ENCODE measurements at regions not wholly inside any gene's neighbourhood (a gene's known extent, or its start where the extent isn't known, plus 50 kb on each side); places are given as distances from the start of the nearest gene placed in this dataset.

GRCh38 chr2:64792995-64793639 lies 139.4 kb upstream of the SERTAD2 start:
- no peak for TF ChIP-seq CTCF (IDR thresholded peaks at IDR 0.05)
- no peak for TF ChIP-seq EZH2phosphoT487 (IDR thresholded peaks at IDR 0.05; ENCODE audit: borderline replicate concordance, low read depth)
- TF ChIP-seq TEAD4 (IDR thresholded peaks at IDR 0.05; ENCODE audit: borderline replicate concordance, insufficient read depth), result no peak
- no peak for TF ChIP-seq EP300 (IDR thresholded peaks at IDR 0.05; ENCODE audit: borderline replicate concordance in 1 of 2, low read depth in 1 of 2, low read length in 1 of 2)
- no peak for TF ChIP-seq RAD21 (IDR thresholded peaks at IDR 0.05; ENCODE audit: low read length)
- no peak for TF ChIP-seq POLR2AphosphoS5 (IDR thresholded peaks at IDR 0.05; ENCODE audit: low read depth, low read length)
- TF ChIP-seq USF2 (IDR thresholded peaks at IDR 0.05; ENCODE audit: borderline replicate concordance, low read depth, low read length), result no peak
